ENCODE measurements at regions not wholly inside any gene's neighbourhood (a gene's known extent, or its start where the extent isn't known, plus 50 kb on each side); places are given as distances from the start of the nearest gene placed in this dataset.
"Not testable (repeated sequence)": the region's sequence is repeated elsewhere in the genome, so short reads cannot be mapped to it uniquely, and the experiment has no call there.

DNA sequence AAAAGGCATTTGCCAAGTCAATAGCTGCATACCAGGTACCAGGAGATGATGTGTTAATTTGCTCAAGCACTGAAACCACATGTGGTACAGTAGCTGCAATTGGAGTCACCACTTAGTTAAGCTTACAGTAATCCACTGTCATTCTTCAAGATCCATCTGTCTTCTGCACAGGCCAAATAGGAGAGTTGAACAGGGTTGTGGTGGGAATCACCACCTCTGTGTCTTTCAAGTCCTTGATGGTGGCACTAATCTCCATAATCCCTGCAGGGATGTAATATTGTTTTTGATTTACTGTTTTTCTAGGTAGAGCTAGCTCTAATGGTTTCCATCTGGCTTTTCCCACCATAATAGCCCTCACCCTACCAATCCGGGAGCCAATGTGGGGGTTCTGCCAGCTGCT is 91.9 kb downstream of the FCRL5 start:
- TF ChIP-seq, protein P1, sequence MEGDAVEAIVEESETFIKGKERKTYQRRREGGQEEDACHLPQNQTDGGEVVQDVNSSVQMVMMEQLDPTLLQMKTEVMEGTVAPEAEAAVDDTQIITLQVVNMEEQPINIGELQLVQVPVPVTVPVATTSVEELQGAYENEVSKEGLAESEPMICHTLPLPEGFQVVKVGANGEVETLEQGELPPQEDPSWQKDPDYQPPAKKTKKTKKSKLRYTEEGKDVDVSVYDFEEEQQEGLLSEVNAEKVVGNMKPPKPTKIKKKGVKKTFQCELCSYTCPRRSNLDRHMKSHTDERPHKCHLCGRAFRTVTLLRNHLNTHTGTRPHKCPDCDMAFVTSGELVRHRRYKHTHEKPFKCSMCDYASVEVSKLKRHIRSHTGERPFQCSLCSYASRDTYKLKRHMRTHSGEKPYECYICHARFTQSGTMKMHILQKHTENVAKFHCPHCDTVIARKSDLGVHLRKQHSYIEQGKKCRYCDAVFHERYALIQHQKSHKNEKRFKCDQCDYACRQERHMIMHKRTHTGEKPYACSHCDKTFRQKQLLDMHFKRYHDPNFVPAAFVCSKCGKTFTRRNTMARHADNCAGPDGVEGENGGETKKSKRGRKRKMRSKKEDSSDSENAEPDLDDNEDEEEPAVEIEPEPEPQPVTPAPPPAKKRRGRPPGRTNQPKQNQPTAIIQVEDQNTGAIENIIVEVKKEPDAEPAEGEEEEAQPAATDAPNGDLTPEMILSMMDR (IDR thresholded peaks at IDR 0.05; ENCODE audit: poor library complexity, severe bottlenecking), result no peak
- no peak for ATAC-seq (ENCODE audit: low read depth)
- DNase-seq (ENCODE audit: low spot score), result no peak
- H3K27me3 ChIP-seq (ENCODE audit: insufficient read depth, poor library complexity, severe bottlenecking), result no peaks in the 10 kb centered on the region
- H3K4me3 ChIP-seq (ENCODE audit: severe bottlenecking), result no peak overlapping the region
- no peaks in the 10 kb centered on the region for H3K36me3 ChIP-seq (ENCODE audit: low read depth)
- no peak overlapping the region for H3K27ac ChIP-seq (ENCODE audit: poor library complexity, severe bottlenecking)
- H3K4me1 ChIP-seq (ENCODE audit: insufficient read depth, poor library complexity, severe bottlenecking), result no peaks in the 10 kb centered on the region
- no peaks in the 10 kb centered on the region for H3K9me3 ChIP-seq (ENCODE audit: severe bottlenecking)

DNA sequence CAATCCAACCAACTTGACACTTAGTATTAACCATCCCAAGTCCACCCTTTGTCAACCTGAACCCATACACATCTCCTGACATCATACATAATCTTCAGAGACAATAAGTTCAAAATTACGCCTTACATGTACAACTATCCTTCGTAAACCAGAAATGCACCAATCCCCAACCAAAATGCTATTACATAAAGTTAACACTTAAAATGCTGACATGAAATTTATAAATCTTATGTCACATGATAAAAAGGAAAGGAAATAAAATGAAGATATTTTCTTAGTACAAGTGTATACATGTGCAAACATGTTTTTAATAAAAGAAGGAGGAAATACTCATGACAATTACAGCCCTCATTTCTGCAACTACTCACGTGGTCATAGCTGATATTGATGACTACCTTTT is 95.0 kb downstream of the FCRL5 start:
- DNase-seq (ENCODE audit: low spot score) (no peak), ATAC-seq (ENCODE audit: low read depth) (no peak)
- no peaks in the 10 kb centered on the region for H3K36me3 ChIP-seq (ENCODE audit: low read depth)

DNA sequence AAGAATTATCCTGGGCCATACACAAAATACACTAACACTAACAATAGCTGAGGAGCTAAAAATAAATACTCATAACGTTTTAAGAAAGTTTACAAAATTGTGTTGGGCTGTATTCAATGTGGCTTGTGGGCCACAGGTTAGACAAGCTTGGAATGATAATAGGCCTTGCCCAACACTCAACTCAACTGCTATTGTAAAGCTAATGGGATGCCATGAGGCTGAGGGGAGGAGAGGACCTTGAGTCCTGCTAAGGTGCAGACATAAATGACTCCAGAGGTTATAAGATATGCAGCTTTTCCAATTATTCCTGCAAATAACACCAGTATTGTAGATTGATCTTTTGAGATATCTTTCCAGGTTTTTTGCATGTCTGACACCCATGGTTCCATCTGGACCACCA is 97.0 kb downstream of the FCRL5 start:
- no peak overlapping the region for H3K27ac ChIP-seq (ENCODE audit: poor library complexity, severe bottlenecking)
- no peaks in the 10 kb centered on the region for H3K9me3 ChIP-seq (ENCODE audit: severe bottlenecking)
- no peaks in the 10 kb centered on the region for H3K36me3 ChIP-seq (ENCODE audit: low read depth)
- TF ChIP-seq, protein P1 (IDR thresholded peaks at IDR 0.05; ENCODE audit: poor library complexity, severe bottlenecking), result no peak
- H3K4me1 ChIP-seq (ENCODE audit: insufficient read depth, poor library complexity, severe bottlenecking), result no peaks in the 10 kb centered on the region
- no peak overlapping the region for H3K4me3 ChIP-seq (ENCODE audit: severe bottlenecking)
- no peak for ATAC-seq (ENCODE audit: low read depth)
- no peaks in the 10 kb centered on the region for H3K27me3 ChIP-seq (ENCODE audit: insufficient read depth, poor library complexity, severe bottlenecking)
- no peak for DNase-seq (ENCODE audit: low spot score)

More for the DNA sequence above, 95.0 kb downstream of the FCRL5 start:
- no peaks in the 10 kb centered on the region for H3K27me3 ChIP-seq (ENCODE audit: insufficient read depth, poor library complexity, severe bottlenecking)
- H3K4me1 ChIP-seq (ENCODE audit: insufficient read depth, poor library complexity, severe bottlenecking), result no peaks in the 10 kb centered on the region
- no peak overlapping the region for H3K4me3 ChIP-seq (ENCODE audit: severe bottlenecking)
- TF ChIP-seq, protein P1 (IDR thresholded peaks at IDR 0.05; ENCODE audit: poor library complexity, severe bottlenecking), result no peak
- no peak overlapping the region for H3K27ac ChIP-seq (ENCODE audit: poor library complexity, severe bottlenecking)
- no peaks in the 10 kb centered on the region for H3K9me3 ChIP-seq (ENCODE audit: severe bottlenecking)

DNA sequence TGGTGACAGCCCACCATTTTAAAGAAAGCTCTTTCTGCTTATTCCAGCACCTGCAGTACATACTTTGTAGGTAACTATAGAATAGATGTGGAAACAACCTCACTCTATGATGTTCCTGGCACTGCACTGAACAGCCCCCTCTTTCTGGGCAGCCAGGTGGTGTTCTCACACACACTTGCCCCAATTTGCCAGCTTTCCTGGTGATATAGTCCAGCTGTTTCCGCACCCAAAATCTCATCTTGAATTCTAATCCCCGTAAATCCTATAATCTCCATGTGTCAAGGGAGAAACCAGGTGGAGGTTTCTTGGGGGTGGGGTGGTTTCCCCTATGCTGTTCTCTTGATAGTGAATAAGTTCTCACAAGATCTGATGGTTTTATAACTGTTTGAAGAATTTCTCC is 102.2 kb downstream of the FCRL5 start:
- ATAC-seq (ENCODE audit: low read depth), result no peak

DNA sequence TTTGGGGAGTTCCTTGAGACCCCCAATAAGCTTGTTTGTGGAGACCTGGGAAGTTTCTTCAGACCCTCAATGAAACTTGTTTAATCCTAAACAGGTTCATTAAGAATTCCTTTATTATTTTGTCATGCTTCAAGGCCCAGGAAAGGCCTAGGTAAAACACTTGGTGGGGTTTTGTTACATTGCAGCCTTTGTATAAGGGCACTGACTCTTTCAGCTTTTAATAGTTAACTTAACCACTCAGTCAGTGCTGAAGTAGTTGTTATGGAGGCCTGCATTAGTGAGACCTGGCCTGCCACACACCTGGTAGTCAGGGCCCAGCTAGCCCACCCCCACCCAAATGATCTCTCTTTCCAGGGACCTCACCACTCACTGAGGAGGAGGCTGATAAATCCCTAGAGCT is 103.7 kb downstream of the FCRL5 start:
- Histone ChIP-seq H3K36me3 (ENCODE audit: low read depth) (no peaks in the 10 kb centered on the region), H3K9me3 (ENCODE audit: severe bottlenecking) (no peaks in the 10 kb centered on the region), H3K4me1 (ENCODE audit: insufficient read depth, poor library complexity, severe bottlenecking) (no peaks in the 10 kb centered on the region), H3K27ac (ENCODE audit: poor library complexity, severe bottlenecking) (no peak overlapping the region), H3K27me3 (ENCODE audit: insufficient read depth, poor library complexity, severe bottlenecking) (no peaks in the 10 kb centered on the region), H3K4me3 (ENCODE audit: severe bottlenecking) (no peak overlapping the region)
- DNase-seq (ENCODE audit: low spot score) (no peak), ATAC-seq (ENCODE audit: low read depth) (no peak)
- TF ChIP-seq, protein P1 (IDR thresholded peaks at IDR 0.05; ENCODE audit: poor library complexity, severe bottlenecking), result no peak

More for the DNA sequence above, 102.2 kb downstream of the FCRL5 start:
- no peaks in the 10 kb centered on the region for H3K4me1 ChIP-seq (ENCODE audit: insufficient read depth, poor library complexity, severe bottlenecking)
- H3K4me3 ChIP-seq (ENCODE audit: severe bottlenecking), result no peak overlapping the region
- no peak for DNase-seq (ENCODE audit: low spot score)
- no peak overlapping the region for H3K27ac ChIP-seq (ENCODE audit: poor library complexity, severe bottlenecking)
- no peaks in the 10 kb centered on the region for H3K36me3 ChIP-seq (ENCODE audit: low read depth)
- no peaks in the 10 kb centered on the region for H3K9me3 ChIP-seq (ENCODE audit: severe bottlenecking)
- TF ChIP-seq, protein P1 (IDR thresholded peaks at IDR 0.05; ENCODE audit: poor library complexity, severe bottlenecking), result no peak
- no peaks in the 10 kb centered on the region for H3K27me3 ChIP-seq (ENCODE audit: insufficient read depth, poor library complexity, severe bottlenecking)

DNA sequence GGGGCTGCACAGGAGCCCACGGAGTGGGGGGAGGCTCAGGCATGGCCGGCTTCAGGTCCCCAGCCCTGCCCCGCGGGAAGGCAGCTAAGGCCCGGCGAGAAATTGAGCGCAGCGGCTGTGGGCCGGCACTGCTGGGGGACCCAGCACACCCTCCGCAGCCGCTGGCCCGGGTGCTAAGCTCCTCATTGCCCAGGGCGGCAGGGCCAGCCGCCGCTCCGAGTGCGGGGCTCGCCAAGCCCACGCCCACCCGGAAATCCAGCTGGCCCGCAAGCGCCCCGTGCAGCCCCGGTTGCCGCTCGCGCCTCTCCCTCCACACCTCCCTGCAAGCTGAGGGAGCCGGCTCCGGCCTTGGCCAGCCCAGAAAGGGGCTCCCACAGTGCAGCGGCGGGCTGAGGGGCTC is 106.0 kb downstream of the FCRL5 start:
- H3K4me3 ChIP-seq (ENCODE audit: severe bottlenecking), result not testable (repeated sequence)

DNA sequence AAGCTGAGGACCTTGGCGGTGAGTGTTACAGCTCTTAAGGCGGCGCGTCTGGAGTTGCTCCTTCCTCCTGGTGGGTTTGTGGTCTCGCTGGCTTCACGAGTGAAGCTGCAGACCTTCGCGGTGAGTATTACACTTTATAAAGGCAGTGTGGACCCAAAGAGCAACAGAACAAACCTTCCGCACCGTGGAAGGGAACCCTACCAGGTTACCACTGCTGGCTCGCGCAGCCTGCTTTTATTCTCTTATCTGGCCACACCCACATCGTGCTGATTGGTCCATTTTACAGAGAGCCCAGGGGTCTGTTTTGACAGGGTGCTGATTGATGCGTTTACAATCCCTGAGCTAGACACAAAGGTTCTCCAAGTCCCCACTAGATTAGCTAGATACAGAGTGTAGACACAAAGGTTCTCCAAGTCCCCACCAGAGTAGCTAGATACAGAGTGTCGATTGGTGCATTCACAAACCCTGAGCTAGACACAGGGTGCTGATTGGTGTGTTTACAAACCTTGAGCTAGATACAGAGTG is 106.6 kb downstream of the FCRL5 start:
- not testable (repeated sequence) for H3K36me3 ChIP-seq (ENCODE audit: low read depth); ATAC-seq (ENCODE audit: low read depth)

More for the DNA sequence above, 106.0 kb downstream of the FCRL5 start:
- H3K4me1 ChIP-seq (ENCODE audit: insufficient read depth, poor library complexity, severe bottlenecking); ATAC-seq (ENCODE audit: low read depth); H3K36me3 ChIP-seq (ENCODE audit: low read depth); H3K27me3 ChIP-seq (ENCODE audit: insufficient read depth, poor library complexity, severe bottlenecking); H3K9me3 ChIP-seq (ENCODE audit: severe bottlenecking); H3K27ac ChIP-seq (ENCODE audit: poor library complexity, severe bottlenecking); DNase-seq (ENCODE audit: low spot score): not testable (repeated sequence)

More for the DNA sequence above, 106.6 kb downstream of the FCRL5 start:
- not testable (repeated sequence) for H3K4me3 ChIP-seq (ENCODE audit: severe bottlenecking); H3K27me3 ChIP-seq (ENCODE audit: insufficient read depth, poor library complexity, severe bottlenecking); DNase-seq (ENCODE audit: low spot score); H3K27ac ChIP-seq (ENCODE audit: poor library complexity, severe bottlenecking); H3K9me3 ChIP-seq (ENCODE audit: severe bottlenecking); H3K4me1 ChIP-seq (ENCODE audit: insufficient read depth, poor library complexity, severe bottlenecking)

Measured in RWPE2 (cell line).